Nephron progenitor cell (in vitro differentiated cells): ENCODE measurements at regions not wholly inside any gene's neighbourhood (a gene's known extent, or its start where the extent isn't known, plus 50 kb on each side); places are given as distances from the start of the nearest gene placed in this dataset.

Experiments used
- DNase-seq: peaks from one replicate; pipeline ENCODE4 v3.0.0; 2021
- H3K27ac Mint-ChIP-seq: 2 replicates; pipeline ENCODE4 v1.8.0; 2021; ENCODE audit warnings: mild to moderate bottlenecking, moderate library complexity, mixed read lengths
- H3K27me3 Mint-ChIP-seq: 2 replicates; pipeline ENCODE4 v1.8.0; 2021; ENCODE audit warnings: mild to moderate bottlenecking, low read depth, mixed read lengths; ENCODE audit not compliant: poor library complexity
- H3K36me3 Mint-ChIP-seq: 2 replicates; pipeline ENCODE4 v1.8.0; 2021; ENCODE audit warnings: low read depth, mixed read lengths
- H3K4me1 Mint-ChIP-seq: 2 replicates; pipeline ENCODE4 v1.8.0; 2021; ENCODE audit warnings: mixed read lengths
- H3K4me3 Mint-ChIP-seq: 2 replicates; pipeline ENCODE4 v1.8.0; 2021; ENCODE audit warnings: mild to moderate bottlenecking, moderate library complexity, mixed read lengths
- H3K9me3 Mint-ChIP-seq: 2 replicates; pipeline ENCODE4 v1.8.0; 2021; ENCODE audit warnings: mild to moderate bottlenecking, moderate library complexity, mixed read lengths
- CTCF ChIP-seq: fragments of 200-600 bp; sonication (generic); IDR thresholded peaks from 2 replicates; pipeline ENCODE4 v1.5.0; 2021; ENCODE audit warnings: antibody characterized with exemption

GRCh38 chr15:81896356-81896755 is 149.5 kb downstream of the MEX3B start:
- Mint-ChIP-seq H3K9me3 (no peaks in the 10 kb centered on the region), H3K36me3 (peaks cover 19% of the 10 kb centered on the region), H3K4me3 (no peak overlapping the region), H3K4me1 (peaks cover 36% of the 10 kb centered on the region), H3K27me3 (no peaks in the 10 kb centered on the region), H3K27ac (no peak overlapping the region)
- TF ChIP-seq CTCF = no peak
- DNase-seq = no peak

- TF ChIP-seq CTCF = no peak
- Mint-ChIP-seq H3K27me3 (no peaks in the 10 kb centered on the region), H3K9me3 (no peaks in the 10 kb centered on the region), H3K27ac (no peak overlapping the region), H3K4me3 (no peak overlapping the region), H3K4me1 (peaks cover 31% of the 10 kb centered on the region), H3K36me3 (peaks cover 12% of the 10 kb centered on the region)
- DNase-seq = no peak
Observed at GRCh38 chr15:81895723-81896122, 150.1 kb downstream of the MEX3B start.

- no peak for TF ChIP-seq CTCF
- Mint-ChIP-seq H3K27ac (peak overlapping the region; percentile 36), H3K27me3 (no peaks in the 10 kb centered on the region), H3K4me1 (peaks cover 43% of the 10 kb centered on the region), H3K4me3 (no peak overlapping the region), H3K9me3 (no peaks in the 10 kb centered on the region), H3K36me3 (peaks cover 2% of the 10 kb centered on the region)
- no peak for DNase-seq
Observed at GRCh38 chr15:81894061-81894460, 151.8 kb downstream of the MEX3B start.

- Mint-ChIP-seq H3K4me1 (peaks cover 50% of the 10 kb centered on the region), H3K36me3 (no peaks in the 10 kb centered on the region), H3K4me3 (no peak overlapping the region), H3K27me3 (no peaks in the 10 kb centered on the region), H3K9me3 (no peaks in the 10 kb centered on the region), H3K27ac (no peak overlapping the region)
- no peak for TF ChIP-seq CTCF
- no peak for DNase-seq
Observed at GRCh38 chr15:81893182-81893835, 152.5 kb downstream of the MEX3B start.

GRCh38 chr15:81890496-81890895 is 155.3 kb downstream of the MEX3B start:
- Mint-ChIP-seq H3K36me3 (peaks cover 23% of the 10 kb centered on the region), H3K9me3 (peaks cover 17% of the 10 kb centered on the region), H3K27ac (no peak overlapping the region), H3K27me3 (no peaks in the 10 kb centered on the region), H3K4me1 (peaks cover 69% of the 10 kb centered on the region), H3K4me3 (no peak overlapping the region)
- no peak for DNase-seq
- TF ChIP-seq CTCF = no peak

GRCh38 chr15:81889485-81889881 is 156.3 kb downstream of the MEX3B start:
- H3K4me3 Mint-ChIP-seq = no peak overlapping the region
- TF ChIP-seq CTCF = no peak
- H3K27ac Mint-ChIP-seq = no peak overlapping the region
- H3K36me3 Mint-ChIP-seq = peaks cover 23% of the 10 kb centered on the region
- peaks cover 69% of the 10 kb centered on the region for H3K4me1 Mint-ChIP-seq
- peaks cover 17% of the 10 kb centered on the region for H3K9me3 Mint-ChIP-seq
- DNase-seq = no peak
- no peaks in the 10 kb centered on the region for H3K27me3 Mint-ChIP-seq
